NCI-H1105 (cell line): ENCODE measurements at regions not wholly inside any gene's neighbourhood (a gene's known extent, or its start where the extent isn't known, plus 50 kb on each side); places are given as distances from the start of the nearest gene placed in this dataset.

ENCODE experiments used
- DNase-seq: peaks from one replicate; lab custom pipeline; 2025; lab: John Stamatoyannopoulos, UW

- no peak for DNase-seq
Observed at GRCh38 chr20:50313827-50314677, 123.4 kb downstream of the CEBPB start.

- no peak for DNase-seq
Observed at GRCh38 chr20:50314678-50315335, 124.2 kb downstream of the CEBPB start.

- DNase-seq, result no peak
Observed at GRCh38 chr20:50315586-50316551, 125.2 kb downstream of the CEBPB start.

GRCh38 chr20:50317116-50317515 lies 126.5 kb downstream of the CEBPB start:
- no peak for DNase-seq

GRCh38 chr20:50317609-50318008 lies 127.0 kb downstream of the CEBPB start:
- DNase-seq, result peak; percentile 93

- DNase-seq, result no peak
Observed at GRCh38 chr20:50318710-50319109, 128.1 kb downstream of the CEBPB start.

- no peak for DNase-seq
Observed at GRCh38 chr20:50320005-50320900, 129.6 kb downstream of the CEBPB start.

GRCh38 chr20:50320901-50321796 lies 130.5 kb downstream of the CEBPB start:
- DNase-seq, result no peak

GRCh38 chr20:50321797-50322480 lies 131.3 kb downstream of the CEBPB start:
- DNase-seq, result no peak

- no peak for DNase-seq
Observed at GRCh38 chr20:50322703-50323131, 132.1 kb downstream of the CEBPB start.

- DNase-seq, result no peak
Observed at GRCh38 chr20:50323209-50323608, 132.6 kb downstream of the CEBPB start.

- DNase-seq, result no peak
Observed at GRCh38 chr20:50323777-50324775, 133.4 kb downstream of the CEBPB start.

- no peak for DNase-seq
Observed at GRCh38 chr20:50325215-50325614, 134.6 kb downstream of the CEBPB start.

GRCh38 chr20:50325651-50326050 lies 135.0 kb downstream of the CEBPB start:
- no peak for DNase-seq

GRCh38 chr20:50327666-50328065 lies 137.0 kb downstream of the CEBPB start:
- no peak for DNase-seq

- no peak for DNase-seq
Observed at GRCh38 chr20:50328222-50328979, 137.8 kb downstream of the CEBPB start.
